Epithelial cell of proximal tubule (primary cell): ENCODE measurements at regions not wholly inside any gene's neighbourhood (a gene's known extent, or its start where the extent isn't known, plus 50 kb on each side); places are given as distances from the start of the nearest gene placed in this dataset.

Experiments
- DNase-seq: peaks from one replicate; pipeline ENCODE4 v3.0.0-alpha.2; 2011; ENCODE audit warnings: low read depth
- H3K4me3 ChIP-seq: 2 replicates; pipeline ENCODE4 v1.5.1; 2011; ENCODE audit warnings: low read depth, mild to moderate bottlenecking, low read length
- CTCF ChIP-seq: conservative IDR thresholded peaks from 2 replicates; pipeline ENCODE4 v1.5.1; 2012; ENCODE audit warnings: low read depth, mild to moderate bottlenecking, low read length

- no peak overlapping the region for H3K4me3 ChIP-seq
- no peak for TF ChIP-seq CTCF
- no peak for DNase-seq
Measured at GRCh38 chr6:167455371-167455770, 130.5 kb downstream of the TTLL2 start.

GRCh38 chr6:167462514-167463312 lies 137.8 kb downstream of the TTLL2 start:
- no peak overlapping the region for H3K4me3 ChIP-seq
- TF ChIP-seq CTCF: no peak
- no peak for DNase-seq

- no peak for DNase-seq
- no peak overlapping the region for H3K4me3 ChIP-seq
- no peak for TF ChIP-seq CTCF
Measured at GRCh38 chr6:167464177-167464576, 139.3 kb downstream of the TTLL2 start.

- no peak for TF ChIP-seq CTCF
- no peak overlapping the region for H3K4me3 ChIP-seq
- no peak for DNase-seq
Measured at GRCh38 chr6:167465482-167465881, 140.6 kb downstream of the TTLL2 start.

GRCh38 chr6:167467282-167467681 lies 142.4 kb downstream of the TTLL2 start:
- no peak overlapping the region for H3K4me3 ChIP-seq
- TF ChIP-seq CTCF: no peak
- no peak for DNase-seq

GRCh38 chr6:167467793-167468431 lies 143.0 kb downstream of the TTLL2 start:
- no peak for TF ChIP-seq CTCF
- no peak overlapping the region for H3K4me3 ChIP-seq
- no peak for DNase-seq

- no peak overlapping the region for H3K4me3 ChIP-seq
- TF ChIP-seq CTCF: no peak
- DNase-seq: no peak
Measured at GRCh38 chr6:167469101-167469500, 144.2 kb downstream of the TTLL2 start.
